ENCODE measurements at regions not wholly inside any gene's neighbourhood (a gene's known extent, or its start where the extent isn't known, plus 50 kb on each side); places are given as distances from the start of the nearest gene placed in this dataset.

DNA sequence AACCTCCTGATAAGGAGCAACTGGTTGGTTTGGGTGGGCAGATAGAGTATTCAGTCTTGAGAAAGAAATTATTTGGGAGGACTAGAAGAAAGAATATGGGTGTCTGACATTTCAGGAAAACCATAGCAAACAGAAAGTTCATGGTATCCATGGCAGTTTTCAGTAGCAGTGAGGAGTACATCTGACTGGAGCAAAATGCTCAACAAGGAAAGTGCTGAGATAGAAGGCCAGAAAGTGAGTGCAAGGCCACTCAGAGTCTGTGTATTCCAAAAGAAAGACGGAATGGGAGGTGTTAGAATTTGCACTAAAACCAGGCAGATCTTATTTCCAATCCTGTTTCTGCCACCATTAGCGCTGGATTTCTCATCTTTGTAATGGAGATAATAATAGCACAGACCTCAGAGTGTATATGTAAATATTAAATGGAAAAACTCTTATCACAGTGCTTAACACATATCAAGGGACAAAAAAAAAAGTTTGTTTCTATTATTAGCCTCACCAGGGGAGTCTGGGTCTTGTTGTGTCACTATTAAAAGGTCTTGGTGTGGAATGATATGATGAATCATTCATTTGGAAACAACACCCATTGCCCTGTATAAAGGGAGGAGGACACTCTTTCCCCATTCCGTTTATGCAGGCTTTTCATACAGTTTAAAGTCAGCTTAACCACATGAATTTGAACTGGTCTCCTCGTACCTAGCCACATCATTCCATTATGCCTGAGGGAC lies 349.8 kb downstream of the IPO8 start:
- Histone ChIP-seq H2AFZ (no peak overlapping the region), H3K4me3 (no peak overlapping the region), H3K79me2 (no peaks in the 10 kb centered on the region), H3K36me3 (replicated peaks; ENCODE audit: insufficient read depth, low read depth) (no peaks in the 10 kb centered on the region), H3K4me1 (ENCODE audit: insufficient read depth) (no peaks in the 10 kb centered on the region), H3K9me3 (ENCODE audit: low read depth) (no peaks in the 10 kb centered on the region), H3K9me2 (replicated peaks; ENCODE audit: insufficient read depth) (no peaks in the 10 kb centered on the region), H3K27ac (no peak overlapping the region), H3K4me2 (no peak overlapping the region), H4K20me1 (ENCODE audit: insufficient read depth, poor library complexity, severe bottlenecking) (no peaks in the 10 kb centered on the region), H3K27me3 (no peaks in the 10 kb centered on the region)
- no peak for DNase-seq (ENCODE audit: low spot score)
- WGBS (ENCODE audit: low lambda C conversion rate, missing lambda C conversion rate) = 92% methylated on average over 4 of the region's 4 CpGs
- TF ChIP-seq EZH2phosphoT487 (IDR thresholded peaks at IDR 0.05; ENCODE audit: low read depth, severe bottlenecking, unreplicated experiment) (no peak), EZH2 (IDR thresholded peaks at IDR 0.05; ENCODE audit: borderline replicate concordance) (no peak)
- TF ChIP-seq, protein P1, sequence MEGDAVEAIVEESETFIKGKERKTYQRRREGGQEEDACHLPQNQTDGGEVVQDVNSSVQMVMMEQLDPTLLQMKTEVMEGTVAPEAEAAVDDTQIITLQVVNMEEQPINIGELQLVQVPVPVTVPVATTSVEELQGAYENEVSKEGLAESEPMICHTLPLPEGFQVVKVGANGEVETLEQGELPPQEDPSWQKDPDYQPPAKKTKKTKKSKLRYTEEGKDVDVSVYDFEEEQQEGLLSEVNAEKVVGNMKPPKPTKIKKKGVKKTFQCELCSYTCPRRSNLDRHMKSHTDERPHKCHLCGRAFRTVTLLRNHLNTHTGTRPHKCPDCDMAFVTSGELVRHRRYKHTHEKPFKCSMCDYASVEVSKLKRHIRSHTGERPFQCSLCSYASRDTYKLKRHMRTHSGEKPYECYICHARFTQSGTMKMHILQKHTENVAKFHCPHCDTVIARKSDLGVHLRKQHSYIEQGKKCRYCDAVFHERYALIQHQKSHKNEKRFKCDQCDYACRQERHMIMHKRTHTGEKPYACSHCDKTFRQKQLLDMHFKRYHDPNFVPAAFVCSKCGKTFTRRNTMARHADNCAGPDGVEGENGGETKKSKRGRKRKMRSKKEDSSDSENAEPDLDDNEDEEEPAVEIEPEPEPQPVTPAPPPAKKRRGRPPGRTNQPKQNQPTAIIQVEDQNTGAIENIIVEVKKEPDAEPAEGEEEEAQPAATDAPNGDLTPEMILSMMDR (IDR thresholded peaks at IDR 0.05; ENCODE audit: poor library complexity) = no peak

DNA sequence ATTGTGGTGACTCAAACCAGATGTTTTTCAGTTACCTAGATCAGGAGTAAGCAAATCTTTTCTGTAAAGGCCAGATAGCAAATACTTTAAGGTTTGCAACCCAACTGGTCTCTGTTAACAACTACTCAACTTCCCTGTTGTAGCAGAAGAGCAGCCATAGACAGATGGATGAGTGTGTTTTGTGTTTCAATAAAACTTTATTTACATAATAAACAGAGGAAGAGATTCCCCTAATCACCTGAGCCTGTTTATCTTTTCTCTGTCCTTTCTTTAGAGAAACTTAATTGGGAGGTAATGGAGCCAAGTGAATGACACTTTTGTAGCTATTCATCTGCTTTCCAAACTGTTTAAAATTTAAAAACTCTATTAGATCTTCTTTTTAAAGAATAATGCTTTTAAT lies 365.1 kb downstream of the IPO8 start:
- no peak overlapping the region for H3K4me3 ChIP-seq
- H3K36me3 ChIP-seq (replicated peaks; ENCODE audit: insufficient read depth, low read depth) = no peaks in the 10 kb centered on the region
- no peaks in the 10 kb centered on the region for H3K27me3 ChIP-seq
- H3K4me1 ChIP-seq (ENCODE audit: insufficient read depth) = no peaks in the 10 kb centered on the region
- H4K20me1 ChIP-seq (ENCODE audit: insufficient read depth, poor library complexity, severe bottlenecking) = no peaks in the 10 kb centered on the region
- no peak overlapping the region for H3K4me2 ChIP-seq
- H2AFZ ChIP-seq = no peak overlapping the region
- no peak for DNase-seq (ENCODE audit: low spot score)
- TF ChIP-seq EZH2 (IDR thresholded peaks at IDR 0.05; ENCODE audit: borderline replicate concordance) (no peak), EZH2phosphoT487 (IDR thresholded peaks at IDR 0.05; ENCODE audit: low read depth, severe bottlenecking, unreplicated experiment) (no peak)
- TF ChIP-seq, protein P1 (IDR thresholded peaks at IDR 0.05; ENCODE audit: poor library complexity) = no peak
- H3K9me2 ChIP-seq (replicated peaks; ENCODE audit: insufficient read depth) = no peaks in the 10 kb centered on the region
- H3K9me3 ChIP-seq (ENCODE audit: low read depth) = no peaks in the 10 kb centered on the region
- H3K27ac ChIP-seq = no peak overlapping the region
- no peaks in the 10 kb centered on the region for H3K79me2 ChIP-seq

DNA sequence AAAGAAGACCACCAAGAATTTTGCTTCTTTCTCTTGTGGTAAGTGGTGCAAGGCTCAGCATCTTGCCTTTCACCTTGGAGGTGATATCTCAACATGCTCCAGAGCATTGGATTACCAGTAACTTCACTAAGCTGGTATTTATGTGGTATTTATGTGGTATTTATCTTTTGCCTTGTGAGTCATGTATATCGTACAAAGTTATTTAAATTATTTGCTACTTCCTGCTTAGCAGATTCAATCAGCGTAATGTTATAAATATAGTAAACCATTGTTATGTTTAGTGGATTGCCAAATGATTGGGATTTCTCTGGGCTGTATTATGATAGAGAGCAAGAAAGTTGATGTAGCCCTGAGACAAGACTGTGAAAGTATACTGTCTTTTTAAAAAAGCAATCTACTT lies 366.4 kb downstream of the IPO8 start:
- H3K36me3 ChIP-seq (replicated peaks; ENCODE audit: insufficient read depth, low read depth) = no peaks in the 10 kb centered on the region
- H3K9me2 ChIP-seq (replicated peaks; ENCODE audit: insufficient read depth) = no peaks in the 10 kb centered on the region
- no peak for TF ChIP-seq EZH2 (IDR thresholded peaks at IDR 0.05; ENCODE audit: borderline replicate concordance)
- TF ChIP-seq EZH2phosphoT487 (IDR thresholded peaks at IDR 0.05; ENCODE audit: low read depth, severe bottlenecking, unreplicated experiment) = no peak
- TF ChIP-seq, protein P1 (IDR thresholded peaks at IDR 0.05; ENCODE audit: poor library complexity) = no peak
- no peaks in the 10 kb centered on the region for H3K79me2 ChIP-seq
- H2AFZ ChIP-seq = no peak overlapping the region
- no peaks in the 10 kb centered on the region for H3K27me3 ChIP-seq
- H3K9me3 ChIP-seq (ENCODE audit: low read depth) = no peaks in the 10 kb centered on the region
- no peak overlapping the region for H3K4me2 ChIP-seq
- no peak for DNase-seq (ENCODE audit: low spot score)
- H4K20me1 ChIP-seq (ENCODE audit: insufficient read depth, poor library complexity, severe bottlenecking) = no peaks in the 10 kb centered on the region
- 55% methylated on average over 2 of the region's 2 CpGs for WGBS (ENCODE audit: low lambda C conversion rate, missing lambda C conversion rate)
- no peak overlapping the region for H3K4me3 ChIP-seq
- no peak overlapping the region for H3K27ac ChIP-seq
- no peaks in the 10 kb centered on the region for H3K4me1 ChIP-seq (ENCODE audit: insufficient read depth)
